Astrocyte (in vitro differentiated cells and primary cell): ENCODE measurements at regions not wholly inside any gene's neighbourhood (a gene's known extent, or its start where the extent isn't known, plus 50 kb on each side); places are given as distances from the start of the nearest gene placed in this dataset.

Experiments
- DNase-seq: peaks from one replicate; pipeline ENCODE4 v3.0.0-alpha.2; 2010; ENCODE audit warnings: low read depth
- FAIRE-seq: peaks from 2 replicates; lab custom pipeline; 2011; peaks lifted over from hg19 to GRCh38; lab: Jason Lieb, UNC
- H2AFZ ChIP-seq: 2 replicates; pipeline ENCODE4 v1.6.0; 2012; ENCODE audit warnings: low read depth, low read length, inconsistent platforms
- H3K27ac ChIP-seq: 2 replicates; pipeline ENCODE4 v1.5.1; 2011; ENCODE audit warnings: low read depth, low read length, inconsistent platforms
- H3K27me3 ChIP-seq: 2 replicates; pipeline ENCODE4 v1.6.0; 2011; ENCODE audit warnings: low read length, inconsistent platforms; ENCODE audit not compliant: insufficient read depth
- H3K36me3 ChIP-seq: 2 replicates; pipeline ENCODE4 v1.5.1; 2011; ENCODE audit warnings: low read length, inconsistent platforms; ENCODE audit not compliant: insufficient read depth
- H3K4me1 ChIP-seq: 2 replicates; pipeline ENCODE4 v1.5.1; 2011; ENCODE audit warnings: low read length, inconsistent platforms; ENCODE audit not compliant: insufficient read depth
- H3K4me2 ChIP-seq: 2 replicates; pipeline ENCODE4 v1.6.0; 2012; ENCODE audit warnings: low read length, inconsistent platforms
- H3K4me3 ChIP-seq: 2 replicates; pipeline ENCODE4 v1.5.1; 2011; ENCODE audit warnings: low read depth, mild to moderate bottlenecking, low read length, inconsistent platforms; ENCODE audit not compliant: insufficient read depth
- H3K79me2 ChIP-seq: 2 replicates; pipeline ENCODE4 v1.6.0; 2012; ENCODE audit warnings: mild to moderate bottlenecking, low read length, inconsistent platforms; ENCODE audit not compliant: insufficient read depth
- H3K9ac ChIP-seq: 2 replicates; pipeline ENCODE4 v1.6.0; 2012; ENCODE audit warnings: mild to moderate bottlenecking, low read length, inconsistent platforms
- H3K9me3 ChIP-seq: 2 replicates; pipeline ENCODE4 v1.5.1; 2012; ENCODE audit warnings: low read depth, mild to moderate bottlenecking, low read length, inconsistent platforms; ENCODE audit not compliant: insufficient read depth
- H4K20me1 ChIP-seq: 2 replicates; pipeline ENCODE4 v1.6.0; 2012; ENCODE audit warnings: low read length, inconsistent platforms; ENCODE audit not compliant: insufficient read depth
- H3K27ac Mint-ChIP-seq: one replicate; pipeline ENCODE4 v1.8.0; 2021; ENCODE audit warnings: mild to moderate bottlenecking, mixed read lengths; ENCODE audit not compliant: unreplicated experiment
- H3K27me3 Mint-ChIP-seq: one replicate; pipeline ENCODE4 v1.8.0; 2021; ENCODE audit warnings: low read depth, mixed read lengths; ENCODE audit not compliant: unreplicated experiment
- H3K36me3 Mint-ChIP-seq: one replicate; pipeline ENCODE4 v1.8.0; 2021; ENCODE audit warnings: low read depth, mixed read lengths; ENCODE audit not compliant: unreplicated experiment
- H3K4me1 Mint-ChIP-seq: one replicate; pipeline ENCODE4 v1.8.0; 2021; ENCODE audit warnings: low read depth, mixed read lengths; ENCODE audit not compliant: unreplicated experiment
- H3K4me3 Mint-ChIP-seq: one replicate; pipeline ENCODE4 v1.8.0; 2021; ENCODE audit warnings: mild to moderate bottlenecking, moderate library complexity, mixed read lengths; ENCODE audit not compliant: unreplicated experiment
- H3K9me3 Mint-ChIP-seq: one replicate; pipeline ENCODE4 v1.8.0; 2021; ENCODE audit warnings: mild to moderate bottlenecking, mixed read lengths; ENCODE audit not compliant: unreplicated experiment
- EZH2 ChIP-seq: IDR thresholded peaks from 2 replicates; pipeline ENCODE4 v1.6.1; 2012; ENCODE audit warnings: mild to moderate bottlenecking, low read length, inconsistent platforms; ENCODE audit not compliant: insufficient read depth
- TF ChIP-seq, protein P1 (sequence below): IDR thresholded peaks from 2 replicates; pipeline ENCODE4 v1.5.1; 2011; ENCODE audit warnings: low read depth, mild to moderate bottlenecking, inconsistent platforms, low read length, moderate library complexity; ENCODE audit not compliant: insufficient read depth

DNA sequence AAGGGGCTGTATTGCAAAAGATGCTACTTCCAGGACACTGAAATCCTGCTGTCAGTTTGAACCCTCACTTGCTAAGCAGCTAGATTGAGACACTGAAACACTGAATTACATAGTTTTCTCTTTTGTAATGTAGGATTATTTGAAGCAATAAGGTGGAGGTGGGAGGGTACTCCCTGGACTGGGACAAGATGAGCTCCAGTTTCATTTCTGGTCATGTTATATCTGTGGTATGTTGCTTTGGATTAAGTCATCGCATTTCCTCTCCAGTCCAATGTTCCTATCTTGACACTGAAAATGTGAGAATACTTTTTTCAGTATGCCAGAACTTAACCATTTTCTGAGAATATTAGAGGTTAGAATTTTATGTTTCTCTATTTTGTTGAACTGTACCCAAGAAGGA, 426.2 kb upstream of the MEX3C start:
- peaks cover 2% of the 10 kb centered on the region for H3K27me3 ChIP-seq
- no peaks in the 10 kb centered on the region for H3K79me2 ChIP-seq
- H3K9me3 ChIP-seq = no peaks in the 10 kb centered on the region
- Mint-ChIP-seq H3K9me3 (peaks cover 2% of the 10 kb centered on the region), H3K27me3 (peaks cover 6% of the 10 kb centered on the region), H3K4me3 (no peak overlapping the region), H3K4me1 (peaks cover 14% of the 10 kb centered on the region), H3K36me3 (no peaks in the 10 kb centered on the region), H3K27ac (no peak overlapping the region)
- TF ChIP-seq, protein P1, sequence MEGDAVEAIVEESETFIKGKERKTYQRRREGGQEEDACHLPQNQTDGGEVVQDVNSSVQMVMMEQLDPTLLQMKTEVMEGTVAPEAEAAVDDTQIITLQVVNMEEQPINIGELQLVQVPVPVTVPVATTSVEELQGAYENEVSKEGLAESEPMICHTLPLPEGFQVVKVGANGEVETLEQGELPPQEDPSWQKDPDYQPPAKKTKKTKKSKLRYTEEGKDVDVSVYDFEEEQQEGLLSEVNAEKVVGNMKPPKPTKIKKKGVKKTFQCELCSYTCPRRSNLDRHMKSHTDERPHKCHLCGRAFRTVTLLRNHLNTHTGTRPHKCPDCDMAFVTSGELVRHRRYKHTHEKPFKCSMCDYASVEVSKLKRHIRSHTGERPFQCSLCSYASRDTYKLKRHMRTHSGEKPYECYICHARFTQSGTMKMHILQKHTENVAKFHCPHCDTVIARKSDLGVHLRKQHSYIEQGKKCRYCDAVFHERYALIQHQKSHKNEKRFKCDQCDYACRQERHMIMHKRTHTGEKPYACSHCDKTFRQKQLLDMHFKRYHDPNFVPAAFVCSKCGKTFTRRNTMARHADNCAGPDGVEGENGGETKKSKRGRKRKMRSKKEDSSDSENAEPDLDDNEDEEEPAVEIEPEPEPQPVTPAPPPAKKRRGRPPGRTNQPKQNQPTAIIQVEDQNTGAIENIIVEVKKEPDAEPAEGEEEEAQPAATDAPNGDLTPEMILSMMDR = no peak
- no peak for TF ChIP-seq EZH2
- H3K36me3 ChIP-seq = no peaks in the 10 kb centered on the region
- no peak overlapping the region for H3K4me2 ChIP-seq
- no peak overlapping the region for H3K27ac ChIP-seq
- H3K4me1 ChIP-seq = no peaks in the 10 kb centered on the region
- DNase-seq (no peak), FAIRE-seq (no peak)
- no peak overlapping the region for H3K9ac ChIP-seq
- H3K4me3 ChIP-seq = no peak overlapping the region
- H4K20me1 ChIP-seq = no peaks in the 10 kb centered on the region
- H2AFZ ChIP-seq = no peak overlapping the region

DNA sequence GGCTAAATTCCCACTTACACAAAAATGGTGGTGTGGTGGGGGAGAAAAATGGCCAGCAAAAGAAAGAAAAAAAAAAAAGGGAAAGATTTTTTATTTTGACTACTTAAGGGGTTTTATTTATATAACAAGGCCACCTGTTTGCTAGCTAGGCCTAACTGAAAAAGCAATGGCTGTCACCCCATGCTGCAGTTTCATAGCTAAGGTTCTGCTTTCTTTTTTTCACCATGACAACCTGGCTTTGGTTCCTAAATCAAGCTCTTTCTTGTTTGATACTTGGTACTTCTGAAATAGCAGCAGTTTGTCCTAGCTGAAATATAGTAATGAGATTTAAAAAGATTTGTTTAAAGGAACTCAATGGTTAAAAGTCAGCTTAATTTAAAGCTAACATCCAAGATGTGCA, 433.2 kb upstream of the MEX3C start:
- peaks cover 2% of the 10 kb centered on the region for H3K9me3 Mint-ChIP-seq
- no peak for FAIRE-seq

DNA sequence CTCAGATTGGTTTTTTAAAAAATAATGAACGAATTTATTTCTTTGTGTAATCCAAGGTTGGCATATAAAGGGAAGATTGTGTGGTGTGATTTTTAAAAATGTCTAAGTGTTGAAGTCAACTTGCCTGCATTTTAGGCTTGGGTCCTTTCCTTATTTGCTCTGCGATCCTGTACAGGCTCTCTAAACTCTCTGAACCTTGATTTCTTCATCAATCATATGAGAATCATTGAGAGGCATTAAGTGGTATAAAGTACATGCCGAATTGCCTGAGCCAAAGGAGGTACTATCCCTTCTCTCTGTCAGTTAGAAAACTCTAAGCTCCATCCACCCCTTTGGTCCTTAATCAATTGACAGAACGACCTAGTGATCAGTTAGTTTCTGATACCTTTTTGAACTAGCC, 440.4 kb upstream of the MEX3C start:
- no peak for DNase-seq
- TF ChIP-seq, protein P1 = no peak
- no peak for TF ChIP-seq EZH2
- Mint-ChIP-seq H3K4me3 (no peak overlapping the region), H3K4me1 (no peaks in the 10 kb centered on the region), H3K27ac (no peak overlapping the region), H3K27me3 (no peaks in the 10 kb centered on the region), H3K36me3 (no peaks in the 10 kb centered on the region), H3K9me3 (peaks cover 2% of the 10 kb centered on the region)
- H3K4me2 ChIP-seq = no peak overlapping the region
- no peak overlapping the region for H3K27ac ChIP-seq
- H3K36me3 ChIP-seq = no peaks in the 10 kb centered on the region
- H3K79me2 ChIP-seq = no peaks in the 10 kb centered on the region
- no peak overlapping the region for H3K4me3 ChIP-seq
- no peaks in the 10 kb centered on the region for H3K4me1 ChIP-seq
- no peak for FAIRE-seq
- no peaks in the 10 kb centered on the region for H3K27me3 ChIP-seq
- H4K20me1 ChIP-seq = no peaks in the 10 kb centered on the region
- H3K9ac ChIP-seq = no peak overlapping the region
- no peak overlapping the region for H2AFZ ChIP-seq
- no peaks in the 10 kb centered on the region for H3K9me3 ChIP-seq

More for the DNA sequence above, 433.2 kb upstream of the MEX3C start:
- Histone ChIP-seq H3K36me3 (no peaks in the 10 kb centered on the region), H3K4me1 (no peaks in the 10 kb centered on the region), H3K27me3 (no peaks in the 10 kb centered on the region), H4K20me1 (no peaks in the 10 kb centered on the region), H2AFZ (no peak overlapping the region), H3K4me3 (no peak overlapping the region), H3K9me3 (no peaks in the 10 kb centered on the region), H3K27ac (no peak overlapping the region), H3K9ac (no peak overlapping the region), H3K79me2 (no peaks in the 10 kb centered on the region), H3K4me2 (no peak overlapping the region)
- TF ChIP-seq, protein P1 = no peak
- TF ChIP-seq EZH2 = no peak
- no peak overlapping the region for H3K4me3 Mint-ChIP-seq
- H3K36me3 Mint-ChIP-seq = no peaks in the 10 kb centered on the region
- H3K27ac Mint-ChIP-seq = no peak overlapping the region
- no peak for DNase-seq
- H3K4me1 Mint-ChIP-seq = no peaks in the 10 kb centered on the region
- peaks cover 4% of the 10 kb centered on the region for H3K27me3 Mint-ChIP-seq
